HFF-Myc (cell line): ENCODE measurements at regions not wholly inside any gene's neighbourhood (a gene's known extent, or its start where the extent isn't known, plus 50 kb on each side); places are given as distances from the start of the nearest gene placed in this dataset.

Source experiments
- DNase-seq: peaks from one replicate; pipeline ENCODE4 v3.0.0-alpha.2; 2011; ENCODE audit warnings: low read depth; ENCODE audit errors: extremely low read depth
- H3K4me3 ChIP-seq: replicated peaks from 2 replicates; pipeline ENCODE4 v1.5.1; 2011; ENCODE audit warnings: low read depth, mild to moderate bottlenecking, control low read depth, low read length
- TF ChIP-seq, protein P1 (sequence below): IDR thresholded peaks from 2 replicates; pipeline ENCODE4 v1.5.1; 2012; ENCODE audit warnings: mild to moderate bottlenecking, low read depth, low read length, control low read depth; ENCODE audit errors: missing control alignments

DNA sequence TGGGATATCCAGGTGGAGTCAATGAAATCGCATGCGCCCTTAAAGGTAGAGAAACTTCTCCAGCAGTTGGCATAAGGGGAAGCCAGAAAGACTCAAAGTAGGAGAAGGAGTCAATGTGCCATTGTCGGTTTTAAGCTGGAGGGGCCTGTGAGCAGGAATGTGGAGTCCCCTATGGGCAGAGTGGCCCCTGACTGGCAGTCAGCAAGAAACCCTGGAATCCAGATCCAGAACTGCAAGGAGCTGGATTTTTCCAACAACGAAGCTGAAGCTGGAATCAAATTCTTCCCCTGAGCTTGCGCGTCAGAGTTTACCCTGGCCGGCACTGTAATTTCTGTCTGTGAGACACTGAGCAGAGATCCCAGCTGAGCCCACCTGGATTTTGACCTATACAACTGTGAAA lies 315.0 kb downstream of the DHX35 start:
- no peak for DNase-seq
- H3K4me3 ChIP-seq, result no peak overlapping the region
- TF ChIP-seq, protein P1, sequence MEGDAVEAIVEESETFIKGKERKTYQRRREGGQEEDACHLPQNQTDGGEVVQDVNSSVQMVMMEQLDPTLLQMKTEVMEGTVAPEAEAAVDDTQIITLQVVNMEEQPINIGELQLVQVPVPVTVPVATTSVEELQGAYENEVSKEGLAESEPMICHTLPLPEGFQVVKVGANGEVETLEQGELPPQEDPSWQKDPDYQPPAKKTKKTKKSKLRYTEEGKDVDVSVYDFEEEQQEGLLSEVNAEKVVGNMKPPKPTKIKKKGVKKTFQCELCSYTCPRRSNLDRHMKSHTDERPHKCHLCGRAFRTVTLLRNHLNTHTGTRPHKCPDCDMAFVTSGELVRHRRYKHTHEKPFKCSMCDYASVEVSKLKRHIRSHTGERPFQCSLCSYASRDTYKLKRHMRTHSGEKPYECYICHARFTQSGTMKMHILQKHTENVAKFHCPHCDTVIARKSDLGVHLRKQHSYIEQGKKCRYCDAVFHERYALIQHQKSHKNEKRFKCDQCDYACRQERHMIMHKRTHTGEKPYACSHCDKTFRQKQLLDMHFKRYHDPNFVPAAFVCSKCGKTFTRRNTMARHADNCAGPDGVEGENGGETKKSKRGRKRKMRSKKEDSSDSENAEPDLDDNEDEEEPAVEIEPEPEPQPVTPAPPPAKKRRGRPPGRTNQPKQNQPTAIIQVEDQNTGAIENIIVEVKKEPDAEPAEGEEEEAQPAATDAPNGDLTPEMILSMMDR, result no peak

DNA sequence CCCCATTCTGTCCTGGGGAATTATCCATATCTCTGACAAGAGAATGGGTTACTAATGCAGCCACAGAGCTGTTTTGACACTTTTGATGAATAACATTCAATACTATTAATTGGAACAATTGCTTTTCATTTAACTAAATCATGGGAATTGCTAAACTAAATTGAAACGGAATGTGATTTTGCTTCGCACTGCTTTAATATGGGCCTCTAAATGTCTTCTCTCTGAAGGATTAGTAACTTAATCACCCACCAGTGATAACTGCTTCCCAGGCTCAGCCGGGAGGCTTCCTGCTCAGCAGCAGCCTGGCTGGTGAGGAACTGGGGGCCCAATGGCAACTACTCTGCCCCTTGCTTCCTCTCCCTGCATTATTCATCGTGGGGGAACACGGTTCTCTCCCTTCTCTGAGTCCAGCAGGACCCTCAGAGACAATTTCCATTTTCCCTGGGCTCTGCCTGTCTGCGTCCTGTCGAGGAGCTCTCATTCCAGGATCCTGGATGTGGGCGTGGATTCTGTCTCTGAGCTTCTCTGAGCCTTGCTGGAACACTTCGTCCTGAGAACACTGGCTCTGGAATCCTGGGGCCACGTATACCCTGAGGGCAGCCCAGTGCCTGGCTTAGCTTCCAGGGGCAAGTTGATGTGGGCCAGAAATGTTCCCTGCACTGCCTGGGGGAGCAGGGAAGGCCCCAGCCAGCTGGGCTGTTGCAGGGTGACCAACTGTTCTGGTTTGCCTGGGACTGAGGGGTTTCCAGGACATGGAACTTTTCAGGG lies 308.9 kb downstream of the DHX35 start:
- TF ChIP-seq, protein P1, result no peak
- no peak for DNase-seq
- H3K4me3 ChIP-seq, result no peak overlapping the region

DNA sequence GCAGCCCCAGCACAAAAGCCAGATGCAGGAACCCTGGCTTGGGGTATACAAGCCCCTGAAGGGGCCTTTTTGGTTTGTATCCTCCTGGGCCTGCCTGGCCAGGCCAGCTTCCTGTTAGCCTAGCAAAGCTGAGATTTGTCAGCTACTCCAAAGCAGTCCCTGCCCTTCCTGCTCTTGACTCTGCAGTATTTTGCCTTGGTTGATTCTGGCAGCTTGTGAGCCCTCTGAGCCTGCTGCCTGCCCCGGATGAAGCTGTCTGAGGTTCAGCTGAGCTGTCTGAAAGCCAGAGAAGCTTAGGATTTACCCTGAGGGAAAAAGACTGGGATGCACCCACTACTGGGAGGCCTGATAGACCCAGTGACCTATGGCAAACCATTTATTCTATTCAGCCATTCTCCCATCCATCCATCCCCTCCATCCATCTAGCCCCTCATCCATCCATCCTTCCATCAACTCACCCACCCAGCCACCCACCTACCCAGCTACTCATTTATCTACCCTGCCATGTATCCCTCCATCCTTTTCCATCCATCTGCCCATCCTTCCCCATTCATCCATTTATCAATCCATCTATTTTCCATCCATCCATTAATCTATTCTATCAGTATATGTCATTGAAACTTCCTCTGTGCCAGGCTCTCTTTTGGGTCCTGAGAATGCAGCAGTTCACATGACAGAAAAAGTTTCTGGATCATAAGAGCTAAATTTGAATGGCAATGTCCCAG lies 307.5 kb downstream of the DHX35 start:
- no peak overlapping the region for H3K4me3 ChIP-seq
- DNase-seq, result no peak
- TF ChIP-seq, protein P1, result no peak

DNA sequence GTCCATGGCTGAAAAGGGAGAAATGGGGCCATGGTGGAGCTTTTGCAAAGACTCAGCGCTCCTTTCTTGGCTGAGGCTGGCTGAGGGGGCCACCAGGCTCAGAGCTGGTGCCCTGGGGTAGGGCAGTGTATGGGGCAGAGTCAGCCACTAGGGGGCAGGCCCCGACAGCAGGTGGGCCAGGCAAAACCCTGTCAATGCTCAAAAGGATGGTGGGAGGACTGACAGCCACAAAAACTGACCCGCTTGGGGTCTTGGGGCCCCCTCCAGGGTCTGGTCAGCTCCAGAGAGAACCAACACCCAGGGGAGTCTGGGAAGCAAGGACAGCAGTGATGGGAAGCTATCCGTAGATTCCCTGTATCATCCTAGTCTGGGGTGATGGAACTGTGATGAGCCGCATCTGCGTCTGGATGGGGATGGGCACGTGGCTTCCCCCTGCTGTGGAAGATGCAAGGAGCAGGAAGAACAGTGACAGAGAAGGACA lies 306.9 kb downstream of the DHX35 start:
- TF ChIP-seq, protein P1, result peak; percentile 76
- no peak for DNase-seq
- H3K4me3 ChIP-seq, result no peak overlapping the region

DNA sequence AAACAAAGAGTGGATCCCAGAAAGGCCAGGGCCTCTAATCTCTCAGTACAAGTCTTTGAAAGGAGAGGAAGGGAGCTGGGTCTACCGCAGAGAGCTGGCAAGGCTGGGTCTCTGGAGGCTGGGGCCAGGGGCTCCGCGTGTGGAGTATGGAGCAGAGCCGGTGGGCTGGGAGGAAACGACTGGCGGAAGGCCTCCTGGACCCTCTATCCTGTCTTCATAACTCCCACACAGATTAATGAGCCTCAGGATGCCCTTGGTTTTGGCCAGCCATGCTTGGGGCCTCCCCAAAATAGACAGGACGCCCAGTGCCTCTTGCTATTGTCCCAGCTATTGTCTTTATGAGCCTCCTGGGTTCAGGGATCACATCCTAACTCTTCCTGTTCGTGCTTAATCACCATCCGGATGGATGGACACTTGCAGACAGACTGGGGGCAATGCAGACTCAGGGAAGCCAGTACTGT lies 306.4 kb downstream of the DHX35 start:
- no peak for DNase-seq
- TF ChIP-seq, protein P1, result no peak
- no peak overlapping the region for H3K4me3 ChIP-seq

DNA sequence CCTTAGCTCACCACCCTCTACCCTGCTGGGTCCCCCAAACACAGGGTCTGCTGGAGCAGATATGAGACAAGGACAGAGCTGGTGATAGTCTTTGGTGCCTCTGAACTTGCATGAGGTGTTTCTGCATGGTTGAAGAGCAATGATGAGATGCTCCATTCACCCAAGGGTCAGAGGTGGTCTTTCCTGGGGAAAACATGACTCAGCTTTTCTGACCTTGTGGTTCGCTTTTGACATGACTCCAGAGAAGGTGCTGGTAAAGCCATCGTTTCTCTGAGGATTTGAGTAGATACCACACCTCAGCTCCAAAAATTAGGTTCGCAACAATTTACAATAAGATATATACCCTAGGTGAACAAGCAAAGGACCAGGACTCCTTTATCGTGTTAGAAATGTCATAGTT lies 304.8 kb downstream of the DHX35 start:
- no peak for DNase-seq
- TF ChIP-seq, protein P1, result no peak
- H3K4me3 ChIP-seq, result no peak overlapping the region
